Gastroesophageal sphincter (tissue), 3 donors: ENCODE measurements at regions not wholly inside any gene's neighbourhood (a gene's known extent, or its start where the extent isn't known, plus 50 kb on each side); places are given as distances from the start of the nearest gene placed in this dataset.

Experiments
- EP300 ChIP-seq: sonication (generic); formaldehyde crosslinking; IDR thresholded peaks from one replicate; pipeline ENCODE4 v1.6.1; 2017; ENCODE audit warnings: antibody characterized with exemption, mild to moderate bottlenecking
- TF ChIP-seq, protein P1 (sequence below), 4 experiments: fragments of 200-600 bp in 2 of 4; fragments of 450-650 bp in 2 of 4; sonication (generic) in 1 of 4; IDR thresholded peaks; one replicate each; pipeline ENCODE4 v1.5.1; 2017 to 2019; ENCODE audit warnings: antibody characterized with exemption in 4 of 4, mild to moderate bottlenecking in 2 of 4, moderate library complexity in 2 of 4

DNA sequence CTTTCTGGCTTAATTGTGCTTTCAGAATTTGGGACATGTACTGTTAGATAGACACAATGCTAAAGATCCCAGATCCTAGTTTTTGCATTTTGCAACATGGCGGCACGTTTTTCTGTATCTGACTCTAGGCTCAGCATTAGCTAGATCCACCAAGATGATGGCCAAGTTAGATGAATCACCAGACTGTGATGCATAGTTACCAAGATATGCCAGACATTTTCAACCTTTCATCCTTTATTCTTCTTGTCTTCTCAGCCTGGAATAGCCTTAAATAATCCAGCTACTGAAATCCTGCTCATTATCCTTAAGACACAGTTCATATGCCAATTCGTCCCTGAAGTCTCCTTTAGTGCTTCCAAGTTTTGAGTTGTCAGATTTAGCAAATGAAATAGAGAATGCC, 144.9 kb upstream of the CRY1 start:
- TF ChIP-seq, protein P1, sequence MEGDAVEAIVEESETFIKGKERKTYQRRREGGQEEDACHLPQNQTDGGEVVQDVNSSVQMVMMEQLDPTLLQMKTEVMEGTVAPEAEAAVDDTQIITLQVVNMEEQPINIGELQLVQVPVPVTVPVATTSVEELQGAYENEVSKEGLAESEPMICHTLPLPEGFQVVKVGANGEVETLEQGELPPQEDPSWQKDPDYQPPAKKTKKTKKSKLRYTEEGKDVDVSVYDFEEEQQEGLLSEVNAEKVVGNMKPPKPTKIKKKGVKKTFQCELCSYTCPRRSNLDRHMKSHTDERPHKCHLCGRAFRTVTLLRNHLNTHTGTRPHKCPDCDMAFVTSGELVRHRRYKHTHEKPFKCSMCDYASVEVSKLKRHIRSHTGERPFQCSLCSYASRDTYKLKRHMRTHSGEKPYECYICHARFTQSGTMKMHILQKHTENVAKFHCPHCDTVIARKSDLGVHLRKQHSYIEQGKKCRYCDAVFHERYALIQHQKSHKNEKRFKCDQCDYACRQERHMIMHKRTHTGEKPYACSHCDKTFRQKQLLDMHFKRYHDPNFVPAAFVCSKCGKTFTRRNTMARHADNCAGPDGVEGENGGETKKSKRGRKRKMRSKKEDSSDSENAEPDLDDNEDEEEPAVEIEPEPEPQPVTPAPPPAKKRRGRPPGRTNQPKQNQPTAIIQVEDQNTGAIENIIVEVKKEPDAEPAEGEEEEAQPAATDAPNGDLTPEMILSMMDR (IDR thresholded peaks at IDR 0.05) = no peak
- TF ChIP-seq EP300 = no peak
